IPS DF 4.7 (cell line): ENCODE measurements at regions not wholly inside any gene's neighbourhood (a gene's known extent, or its start where the extent isn't known, plus 50 kb on each side); places are given as distances from the start of the nearest gene placed in this dataset.
"Not testable (repeated sequence)": the region's sequence is repeated elsewhere in the genome, so short reads cannot be mapped to it uniquely, and the experiment has no call there.

Experiments
- DNase-seq: peaks from one replicate; pipeline ENCODE4 v3.0.0-alpha.2; 2013; ENCODE audit warnings: low spot score; ENCODE audit errors: extremely low read depth

- no peak for DNase-seq
These were observed 226.3 kb downstream of the RCHY1 start for GRCh38 chr4:75287738-75288517.

GRCh38 chr4:75285837-75286236 lies 228.4 kb downstream of the RCHY1 start:
- no peak for DNase-seq

GRCh38 chr4:75284831-75285230 lies 229.4 kb downstream of the RCHY1 start:
- DNase-seq: no peak

GRCh38 chr4:75280461-75280860 lies 233.7 kb downstream of the RCHY1 start:
- DNase-seq: not testable (repeated sequence)

- DNase-seq: no peak
These were observed 254.9 kb downstream of the RCHY1 start for GRCh38 chr4:75259306-75259705.

GRCh38 chr4:75255261-75255660 lies 258.9 kb downstream of the RCHY1 start:
- DNase-seq: no peak

- DNase-seq: no peak
These were observed 259.5 kb downstream of the RCHY1 start for GRCh38 chr4:75254745-75255144.

GRCh38 chr4:75253094-75253493 lies 261.1 kb downstream of the RCHY1 start:
- DNase-seq: not testable (repeated sequence)

- no peak for DNase-seq
These were observed 262.7 kb downstream of the RCHY1 start for GRCh38 chr4:75251547-75251946.

- DNase-seq: no peak
These were observed 264.5 kb downstream of the RCHY1 start for GRCh38 chr4:75249739-75250138.

- no peak for DNase-seq
These were observed 265.3 kb downstream of the RCHY1 start for GRCh38 chr4:75248770-75249407.

- no peak for DNase-seq
These were observed 269.9 kb downstream of the RCHY1 start for GRCh38 chr4:75244325-75244724.

GRCh38 chr4:75243570-75243969 lies 270.6 kb downstream of the RCHY1 start:
- DNase-seq: no peak

GRCh38 chr4:75235359-75235951 lies 278.7 kb downstream of the RCHY1 start:
- no peak for DNase-seq

GRCh38 chr4:75232546-75232945 lies 281.7 kb downstream of the RCHY1 start:
- DNase-seq: no peak

GRCh38 chr4:75229806-75230570 lies 284.2 kb downstream of the RCHY1 start:
- DNase-seq: no peak

GRCh38 chr4:75213480-75213879 lies 280.6 kb downstream of the PARM1 start:
- no peak for DNase-seq

GRCh38 chr4:75211422-75211821 lies 278.5 kb downstream of the PARM1 start:
- no peak for DNase-seq

GRCh38 chr4:75207902-75208301 lies 275.0 kb downstream of the PARM1 start:
- DNase-seq: no peak

- DNase-seq: no peak
These were observed 262.2 kb downstream of the PARM1 start for GRCh38 chr4:75195111-75195510.

- DNase-seq: no peak
These were observed 261.3 kb downstream of the PARM1 start for GRCh38 chr4:75194180-75194579.

GRCh38 chr4:75192182-75192581 lies 259.3 kb downstream of the PARM1 start:
- not testable (repeated sequence) for DNase-seq
